Peyer's patch (tissue), 4 donors: ENCODE measurements at regions not wholly inside any gene's neighbourhood (a gene's known extent, or its start where the extent isn't known, plus 50 kb on each side); places are given as distances from the start of the nearest gene placed in this dataset.

Experiments
- CTCF ChIP-seq, 6 experiments: fragments of 450-650 bp in 4 of 6; fragments of 200-600 bp in 2 of 6; sonication (generic) in 1 of 6; IDR thresholded peaks; one replicate each; pipeline ENCODE4 v1.5.1; 2017 to 2019; ENCODE audit warnings: antibody characterized with exemption in 6 of 6, mild to moderate bottlenecking in 3 of 6, moderate library complexity in 1 of 6
- POLR2A ChIP-seq, 2 donors: fragments of 450-650 bp; IDR thresholded peaks; one replicate each; pipeline ENCODE4 v1.5.1; 2017; ENCODE audit warnings: antibody characterized with exemption in 2 of 2, mild to moderate bottlenecking in 2 of 2, moderate library complexity in 2 of 2

- TF ChIP-seq CTCF (IDR thresholded peaks at IDR 0.05) (no peak), POLR2A (IDR thresholded peaks at IDR 0.05) (no peak)
These were observed 237.8 kb upstream of the THSD7B start for GRCh38 chr2:136527560-136527959.
